AML-193 (cell line): ENCODE measurements at regions not wholly inside any gene's neighbourhood (a gene's known extent, or its start where the extent isn't known, plus 50 kb on each side); places are given as distances from the start of the nearest gene placed in this dataset.
"Not testable (repeated sequence)": the region's sequence is repeated elsewhere in the genome, so short reads cannot be mapped to it uniquely, and the experiment has no call there.

ENCODE experiments used
- DNase-seq, 2 experiments: peaks; one replicate each; lab custom pipeline; 2025; lab: John Stamatoyannopoulos, UW

GRCh38 chr15:59896663-59897074 is 107.4 kb upstream of the FOXB1 start:
- no peak for DNase-seq

- DNase-seq, result no peak
These were observed 109.3 kb upstream of the FOXB1 start for GRCh38 chr15:59894835-59895234.

GRCh38 chr15:59892985-59893384 is 111.1 kb upstream of the FOXB1 start:
- no peak for DNase-seq

GRCh38 chr15:59887870-59888269 is 116.2 kb upstream of the FOXB1 start:
- not testable (repeated sequence) for DNase-seq

- no peak for DNase-seq
These were observed 116.9 kb upstream of the FOXB1 start for GRCh38 chr15:59887211-59887610.

- no peak for DNase-seq
These were observed 117.7 kb upstream of the FOXB1 start for GRCh38 chr15:59886441-59886840.

- DNase-seq, result no peak
These were observed 118.3 kb upstream of the FOXB1 start for GRCh38 chr15:59885832-59886231.

- DNase-seq, result no peak
These were observed 124.4 kb upstream of the FOXB1 start for GRCh38 chr15:59879506-59880265.

- DNase-seq, result no peak
These were observed 128.0 kb upstream of the FOXB1 start for GRCh38 chr15:59876140-59876539.

- no peak for DNase-seq
These were observed 130.4 kb upstream of the FOXB1 start for GRCh38 chr15:59873644-59874272.

- DNase-seq, result no peak
These were observed 136.8 kb upstream of the FOXB1 start for GRCh38 chr15:59867086-59867855.

- DNase-seq, result no peak
These were observed 137.5 kb upstream of the FOXB1 start for GRCh38 chr15:59866642-59867041.

- no peak for DNase-seq
These were observed 141.6 kb upstream of the FOXB1 start for GRCh38 chr15:59862191-59863155.

- no peak for DNase-seq
These were observed 156.1 kb upstream of the FOXB1 start for GRCh38 chr15:59847968-59848367.

GRCh38 chr15:59845942-59846499 is 156.9 kb upstream of the BNIP2 start:
- DNase-seq, result no peak

- no peak for DNase-seq
These were observed 154.5 kb upstream of the BNIP2 start for GRCh38 chr15:59843609-59844008.

GRCh38 chr15:59841036-59841435 is 151.9 kb upstream of the BNIP2 start:
- no peak for DNase-seq

- DNase-seq, result no peak
These were observed 150.8 kb upstream of the BNIP2 start for GRCh38 chr15:59839906-59840305.

GRCh38 chr15:59838900-59839299 is 149.8 kb upstream of the BNIP2 start:
- no peak for DNase-seq

GRCh38 chr15:59835776-59836175 is 146.7 kb upstream of the BNIP2 start:
- DNase-seq, result no peak

- DNase-seq, result no peak
These were observed 145.4 kb upstream of the BNIP2 start for GRCh38 chr15:59834528-59834927.
